GM23338 (cell line): ENCODE measurements at regions not wholly inside any gene's neighbourhood (a gene's known extent, or its start where the extent isn't known, plus 50 kb on each side); places are given as distances from the start of the nearest gene placed in this dataset.

ENCODE experiments used
- ATAC-seq: fragments of 200-7000 bp; cut with Tn5 transposase; 3 replicates; pipeline ENCODE4 v1.9.1; 2020
- DNase-seq: peaks from one replicate; pipeline ENCODE4 v3.0.0-alpha.2; 2015; ENCODE audit warnings: low spot score
- H2AFZ ChIP-seq: fragments of 200-600 bp; sonication (generic); 2 replicates; pipeline ENCODE4 v1.8.0; 2016; ENCODE audit warnings: antibody characterized with exemption, mild to moderate bottlenecking, moderate library complexity
- H3F3A ChIP-seq: fragments of 200-600 bp; sonication (generic); replicated peaks from 2 replicates; pipeline ENCODE4 v1.8.0; 2017; ENCODE audit warnings: antibody characterized with exemption, mixed run types, low read depth
- H3K27ac ChIP-seq: fragments of 200-600 bp; sonication (generic); 2 replicates; pipeline ENCODE4 v1.6.1; 2016; ENCODE audit warnings: low read depth
- H3K27me3 ChIP-seq: fragments of 200-600 bp; sonication (generic); 2 replicates; pipeline ENCODE4 v1.8.0; 2016; ENCODE audit warnings: mild to moderate bottlenecking, mixed run types, moderate library complexity; ENCODE audit not compliant: insufficient read depth
- H3K36me3 ChIP-seq: fragments of 200-600 bp; sonication (generic); 2 replicates; pipeline ENCODE4 v1.8.0; 2016; ENCODE audit warnings: mild to moderate bottlenecking; ENCODE audit not compliant: insufficient read depth
- H3K4me1 ChIP-seq: fragments of 200-600 bp; sonication (generic); 2 replicates; pipeline ENCODE4 v1.8.0; 2016; ENCODE audit warnings: mild to moderate bottlenecking, moderate library complexity; ENCODE audit not compliant: insufficient read depth
- H3K4me2 ChIP-seq: fragments of 200-600 bp; sonication (generic); 2 replicates; pipeline ENCODE4 v1.7.1; 2017; ENCODE audit warnings: mixed run types
- H3K4me3 ChIP-seq: fragments of 200-600 bp; sonication (generic); 2 replicates; pipeline ENCODE4 v1.6.1; 2016; ENCODE audit warnings: mixed run types
- H3K79me2 ChIP-seq: fragments of 200-600 bp; sonication (generic); replicated peaks from 2 replicates; pipeline ENCODE4 v1.8.0; 2017; ENCODE audit warnings: mild to moderate bottlenecking; ENCODE audit not compliant: insufficient read depth
- H3K9me2 ChIP-seq: fragments of 200-600 bp; sonication (generic); 2 replicates; pipeline ENCODE4 v1.8.0; 2017; ENCODE audit not compliant: insufficient read depth
- H4K20me1 ChIP-seq: fragments of 200-600 bp; sonication (generic); replicated peaks from 2 replicates; pipeline ENCODE4 v1.8.0; 2017; ENCODE audit warnings: mild to moderate bottlenecking; ENCODE audit not compliant: insufficient read depth
- H3K27ac Mint-ChIP-seq: 2 replicates; pipeline ENCODE4 v1.8.0; 2020; ENCODE audit warnings: inconsistent platforms, mild to moderate bottlenecking, moderate library complexity, mixed read lengths
- H3K27me3 Mint-ChIP-seq: 3 replicates; pipeline ENCODE4 v1.8.0; 2022; ENCODE audit warnings: low read depth, mild to moderate bottlenecking, moderate library complexity, mixed read lengths, inconsistent platforms; ENCODE audit not compliant: insufficient read depth, poor library complexity
- H3K36me3 Mint-ChIP-seq: 3 replicates; pipeline ENCODE4 v1.8.0; 2021; ENCODE audit warnings: low read depth, mild to moderate bottlenecking, inconsistent platforms, moderate library complexity, mixed read lengths
- H3K4me1 Mint-ChIP-seq: 3 replicates; pipeline ENCODE4 v1.8.0; 2020; ENCODE audit warnings: mild to moderate bottlenecking, inconsistent platforms, mixed read lengths
- H3K4me3 Mint-ChIP-seq: 3 replicates; pipeline ENCODE4 v1.8.0; 2021; ENCODE audit warnings: moderate library complexity, mild to moderate bottlenecking, inconsistent platforms, mixed read lengths
- H3K9me3 Mint-ChIP-seq: 3 replicates; pipeline ENCODE4 v1.8.0; 2020; ENCODE audit warnings: moderate library complexity, mild to moderate bottlenecking, inconsistent platforms, mixed read lengths
- EZH2phosphoT487 ChIP-seq: fragments of 200-600 bp; sonication (generic); IDR thresholded peaks from one replicate; pipeline ENCODE4 v1.8.1; 2018; ENCODE audit warnings: antibody characterized with exemption; ENCODE audit not compliant: unreplicated experiment
- JUNB ChIP-seq: IDR thresholded peaks from one replicate; pipeline ENCODE4 v1.6.1; 2016; ENCODE audit warnings: antibody characterized with exemption; ENCODE audit not compliant: unreplicated experiment
- NANOG ChIP-seq: IDR thresholded peaks from 2 replicates; pipeline ENCODE4 v1.6.1; 2016; ENCODE audit warnings: antibody characterized with exemption, borderline replicate concordance
- POLR2AphosphoS5 ChIP-seq: IDR thresholded peaks from 2 replicates; pipeline ENCODE4 v1.6.1; 2016; ENCODE audit warnings: antibody characterized with exemption, low read depth
- STAT1 ChIP-seq: IDR thresholded peaks from one replicate; pipeline ENCODE4 v1.6.1; 2016; ENCODE audit warnings: antibody characterized with exemption; ENCODE audit not compliant: unreplicated experiment
- ZNF114 ChIP-seq: fragments of 250-450 bp; sonication (Bioruptor Pico); IDR thresholded peaks from 2 replicates; pipeline ENCODE4 v1.5.0; 2020; ENCODE audit warnings: mild to moderate bottlenecking, moderate library complexity
- ZNF331 ChIP-seq: fragments of 250-450 bp; sonication (Bioruptor Pico); IDR thresholded peaks from 2 replicates; pipeline ENCODE4 v1.5.0; 2020; ENCODE audit warnings: low read depth, mild to moderate bottlenecking, moderate library complexity
- TF ChIP-seq, protein P1 (sequence below), 2 experiments: fragments of 200-600 bp in 1 of 2; sonication (generic) in 1 of 2; conservative IDR thresholded peaks; 2 replicates each; pipeline versions ENCODE4 v1.5.1 to v1.6.1; 2016 to 2017; ENCODE audit warnings: antibody characterized with exemption in 2 of 2, low read depth in 2 of 2, mild to moderate bottlenecking in 2 of 2, moderate library complexity in 1 of 2
- TF ChIP-seq, protein P2 (sequence below): IDR thresholded peaks from one replicate; pipeline ENCODE4 v1.6.1; 2018; ENCODE audit warnings: antibody characterized with exemption; ENCODE audit not compliant: unreplicated experiment
- TF ChIP-seq, protein P3 (sequence below): IDR thresholded peaks from 2 replicates; pipeline ENCODE4 v1.6.1; 2016; ENCODE audit warnings: antibody characterized with exemption
- TF ChIP-seq, protein P4 (sequence below): fragments of 250-450 bp; sonication (Bioruptor Pico); IDR thresholded peaks from 2 replicates; pipeline ENCODE4 v1.5.0; 2020; ENCODE audit warnings: mild to moderate bottlenecking, moderate library complexity

DNA sequence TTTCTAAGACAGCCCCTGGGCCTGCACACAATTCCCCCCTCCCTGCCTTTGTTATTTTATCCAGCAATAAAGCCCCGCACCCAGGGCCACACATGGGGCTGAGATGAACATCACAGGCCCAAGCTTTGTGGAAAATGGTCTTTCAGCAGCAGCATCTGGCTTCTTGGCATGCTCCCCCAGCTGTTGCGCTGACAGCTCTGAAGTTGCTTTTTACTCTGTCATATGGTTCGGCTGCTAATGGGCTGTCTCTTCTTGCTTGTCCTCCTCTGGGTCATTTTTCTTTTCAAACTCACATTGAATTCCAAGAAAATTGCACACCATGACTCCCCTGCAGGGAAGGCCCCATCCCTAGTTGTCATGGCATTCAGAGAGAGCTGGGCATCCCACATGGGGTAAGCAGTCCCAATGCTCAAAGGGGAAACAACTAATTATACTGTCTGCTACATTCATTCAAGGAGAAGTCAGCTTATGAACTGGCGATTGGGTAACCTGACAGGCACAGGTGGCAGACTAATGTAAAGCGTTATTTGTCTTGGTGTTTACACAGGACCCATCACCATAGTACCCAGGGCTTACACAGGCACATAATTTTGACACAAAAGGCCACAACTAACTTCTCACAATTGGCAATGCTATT lies 74.0 kb upstream of the CDKN3 start:
- Histone ChIP-seq H2AFZ (no peak overlapping the region), H3K4me2 (no peak overlapping the region), H3K27ac (no peak overlapping the region), H3F3A (no peaks in the 10 kb centered on the region), H3K9me2 (no peaks in the 10 kb centered on the region), H4K20me1 (no peaks in the 10 kb centered on the region), H3K79me2 (no peaks in the 10 kb centered on the region), H3K4me3 (no peak overlapping the region), H3K36me3 (no peaks in the 10 kb centered on the region), H3K27me3 (no peaks in the 10 kb centered on the region), H3K4me1 (no peaks in the 10 kb centered on the region)
- no peaks in the 10 kb centered on the region for H3K4me1 Mint-ChIP-seq
- no peak overlapping the region for H3K4me3 Mint-ChIP-seq
- TF ChIP-seq STAT1 (no peak), EZH2phosphoT487 (no peak), ZNF331 (CRISPR knock-in tag) (no peak), POLR2AphosphoS5 (no peak), NANOG (no peak), JUNB (no peak), ZNF114 (CRISPR knock-in tag) (no peak)
- TF ChIP-seq, protein P1, sequence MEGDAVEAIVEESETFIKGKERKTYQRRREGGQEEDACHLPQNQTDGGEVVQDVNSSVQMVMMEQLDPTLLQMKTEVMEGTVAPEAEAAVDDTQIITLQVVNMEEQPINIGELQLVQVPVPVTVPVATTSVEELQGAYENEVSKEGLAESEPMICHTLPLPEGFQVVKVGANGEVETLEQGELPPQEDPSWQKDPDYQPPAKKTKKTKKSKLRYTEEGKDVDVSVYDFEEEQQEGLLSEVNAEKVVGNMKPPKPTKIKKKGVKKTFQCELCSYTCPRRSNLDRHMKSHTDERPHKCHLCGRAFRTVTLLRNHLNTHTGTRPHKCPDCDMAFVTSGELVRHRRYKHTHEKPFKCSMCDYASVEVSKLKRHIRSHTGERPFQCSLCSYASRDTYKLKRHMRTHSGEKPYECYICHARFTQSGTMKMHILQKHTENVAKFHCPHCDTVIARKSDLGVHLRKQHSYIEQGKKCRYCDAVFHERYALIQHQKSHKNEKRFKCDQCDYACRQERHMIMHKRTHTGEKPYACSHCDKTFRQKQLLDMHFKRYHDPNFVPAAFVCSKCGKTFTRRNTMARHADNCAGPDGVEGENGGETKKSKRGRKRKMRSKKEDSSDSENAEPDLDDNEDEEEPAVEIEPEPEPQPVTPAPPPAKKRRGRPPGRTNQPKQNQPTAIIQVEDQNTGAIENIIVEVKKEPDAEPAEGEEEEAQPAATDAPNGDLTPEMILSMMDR (conservative IDR thresholded peaks at IDR 0.05; ENCODE audit: low read depth in 2 of 2): no peak
- TF ChIP-seq, protein P2, sequence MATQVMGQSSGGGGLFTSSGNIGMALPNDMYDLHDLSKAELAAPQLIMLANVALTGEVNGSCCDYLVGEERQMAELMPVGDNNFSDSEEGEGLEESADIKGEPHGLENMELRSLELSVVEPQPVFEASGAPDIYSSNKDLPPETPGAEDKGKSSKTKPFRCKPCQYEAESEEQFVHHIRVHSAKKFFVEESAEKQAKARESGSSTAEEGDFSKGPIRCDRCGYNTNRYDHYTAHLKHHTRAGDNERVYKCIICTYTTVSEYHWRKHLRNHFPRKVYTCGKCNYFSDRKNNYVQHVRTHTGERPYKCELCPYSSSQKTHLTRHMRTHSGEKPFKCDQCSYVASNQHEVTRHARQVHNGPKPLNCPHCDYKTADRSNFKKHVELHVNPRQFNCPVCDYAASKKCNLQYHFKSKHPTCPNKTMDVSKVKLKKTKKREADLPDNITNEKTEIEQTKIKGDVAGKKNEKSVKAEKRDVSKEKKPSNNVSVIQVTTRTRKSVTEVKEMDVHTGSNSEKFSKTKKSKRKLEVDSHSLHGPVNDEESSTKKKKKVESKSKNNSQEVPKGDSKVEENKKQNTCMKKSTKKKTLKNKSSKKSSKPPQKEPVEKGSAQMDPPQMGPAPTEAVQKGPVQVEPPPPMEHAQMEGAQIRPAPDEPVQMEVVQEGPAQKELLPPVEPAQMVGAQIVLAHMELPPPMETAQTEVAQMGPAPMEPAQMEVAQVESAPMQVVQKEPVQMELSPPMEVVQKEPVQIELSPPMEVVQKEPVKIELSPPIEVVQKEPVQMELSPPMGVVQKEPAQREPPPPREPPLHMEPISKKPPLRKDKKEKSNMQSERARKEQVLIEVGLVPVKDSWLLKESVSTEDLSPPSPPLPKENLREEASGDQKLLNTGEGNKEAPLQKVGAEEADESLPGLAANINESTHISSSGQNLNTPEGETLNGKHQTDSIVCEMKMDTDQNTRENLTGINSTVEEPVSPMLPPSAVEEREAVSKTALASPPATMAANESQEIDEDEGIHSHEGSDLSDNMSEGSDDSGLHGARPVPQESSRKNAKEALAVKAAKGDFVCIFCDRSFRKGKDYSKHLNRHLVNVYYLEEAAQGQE: no peak
- TF ChIP-seq, protein P3, sequence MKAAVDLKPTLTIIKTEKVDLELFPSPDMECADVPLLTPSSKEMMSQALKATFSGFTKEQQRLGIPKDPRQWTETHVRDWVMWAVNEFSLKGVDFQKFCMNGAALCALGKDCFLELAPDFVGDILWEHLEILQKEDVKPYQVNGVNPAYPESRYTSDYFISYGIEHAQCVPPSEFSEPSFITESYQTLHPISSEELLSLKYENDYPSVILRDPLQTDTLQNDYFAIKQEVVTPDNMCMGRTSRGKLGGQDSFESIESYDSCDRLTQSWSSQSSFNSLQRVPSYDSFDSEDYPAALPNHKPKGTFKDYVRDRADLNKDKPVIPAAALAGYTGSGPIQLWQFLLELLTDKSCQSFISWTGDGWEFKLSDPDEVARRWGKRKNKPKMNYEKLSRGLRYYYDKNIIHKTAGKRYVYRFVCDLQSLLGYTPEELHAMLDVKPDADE: no peak
- TF ChIP-seq, protein P4, sequence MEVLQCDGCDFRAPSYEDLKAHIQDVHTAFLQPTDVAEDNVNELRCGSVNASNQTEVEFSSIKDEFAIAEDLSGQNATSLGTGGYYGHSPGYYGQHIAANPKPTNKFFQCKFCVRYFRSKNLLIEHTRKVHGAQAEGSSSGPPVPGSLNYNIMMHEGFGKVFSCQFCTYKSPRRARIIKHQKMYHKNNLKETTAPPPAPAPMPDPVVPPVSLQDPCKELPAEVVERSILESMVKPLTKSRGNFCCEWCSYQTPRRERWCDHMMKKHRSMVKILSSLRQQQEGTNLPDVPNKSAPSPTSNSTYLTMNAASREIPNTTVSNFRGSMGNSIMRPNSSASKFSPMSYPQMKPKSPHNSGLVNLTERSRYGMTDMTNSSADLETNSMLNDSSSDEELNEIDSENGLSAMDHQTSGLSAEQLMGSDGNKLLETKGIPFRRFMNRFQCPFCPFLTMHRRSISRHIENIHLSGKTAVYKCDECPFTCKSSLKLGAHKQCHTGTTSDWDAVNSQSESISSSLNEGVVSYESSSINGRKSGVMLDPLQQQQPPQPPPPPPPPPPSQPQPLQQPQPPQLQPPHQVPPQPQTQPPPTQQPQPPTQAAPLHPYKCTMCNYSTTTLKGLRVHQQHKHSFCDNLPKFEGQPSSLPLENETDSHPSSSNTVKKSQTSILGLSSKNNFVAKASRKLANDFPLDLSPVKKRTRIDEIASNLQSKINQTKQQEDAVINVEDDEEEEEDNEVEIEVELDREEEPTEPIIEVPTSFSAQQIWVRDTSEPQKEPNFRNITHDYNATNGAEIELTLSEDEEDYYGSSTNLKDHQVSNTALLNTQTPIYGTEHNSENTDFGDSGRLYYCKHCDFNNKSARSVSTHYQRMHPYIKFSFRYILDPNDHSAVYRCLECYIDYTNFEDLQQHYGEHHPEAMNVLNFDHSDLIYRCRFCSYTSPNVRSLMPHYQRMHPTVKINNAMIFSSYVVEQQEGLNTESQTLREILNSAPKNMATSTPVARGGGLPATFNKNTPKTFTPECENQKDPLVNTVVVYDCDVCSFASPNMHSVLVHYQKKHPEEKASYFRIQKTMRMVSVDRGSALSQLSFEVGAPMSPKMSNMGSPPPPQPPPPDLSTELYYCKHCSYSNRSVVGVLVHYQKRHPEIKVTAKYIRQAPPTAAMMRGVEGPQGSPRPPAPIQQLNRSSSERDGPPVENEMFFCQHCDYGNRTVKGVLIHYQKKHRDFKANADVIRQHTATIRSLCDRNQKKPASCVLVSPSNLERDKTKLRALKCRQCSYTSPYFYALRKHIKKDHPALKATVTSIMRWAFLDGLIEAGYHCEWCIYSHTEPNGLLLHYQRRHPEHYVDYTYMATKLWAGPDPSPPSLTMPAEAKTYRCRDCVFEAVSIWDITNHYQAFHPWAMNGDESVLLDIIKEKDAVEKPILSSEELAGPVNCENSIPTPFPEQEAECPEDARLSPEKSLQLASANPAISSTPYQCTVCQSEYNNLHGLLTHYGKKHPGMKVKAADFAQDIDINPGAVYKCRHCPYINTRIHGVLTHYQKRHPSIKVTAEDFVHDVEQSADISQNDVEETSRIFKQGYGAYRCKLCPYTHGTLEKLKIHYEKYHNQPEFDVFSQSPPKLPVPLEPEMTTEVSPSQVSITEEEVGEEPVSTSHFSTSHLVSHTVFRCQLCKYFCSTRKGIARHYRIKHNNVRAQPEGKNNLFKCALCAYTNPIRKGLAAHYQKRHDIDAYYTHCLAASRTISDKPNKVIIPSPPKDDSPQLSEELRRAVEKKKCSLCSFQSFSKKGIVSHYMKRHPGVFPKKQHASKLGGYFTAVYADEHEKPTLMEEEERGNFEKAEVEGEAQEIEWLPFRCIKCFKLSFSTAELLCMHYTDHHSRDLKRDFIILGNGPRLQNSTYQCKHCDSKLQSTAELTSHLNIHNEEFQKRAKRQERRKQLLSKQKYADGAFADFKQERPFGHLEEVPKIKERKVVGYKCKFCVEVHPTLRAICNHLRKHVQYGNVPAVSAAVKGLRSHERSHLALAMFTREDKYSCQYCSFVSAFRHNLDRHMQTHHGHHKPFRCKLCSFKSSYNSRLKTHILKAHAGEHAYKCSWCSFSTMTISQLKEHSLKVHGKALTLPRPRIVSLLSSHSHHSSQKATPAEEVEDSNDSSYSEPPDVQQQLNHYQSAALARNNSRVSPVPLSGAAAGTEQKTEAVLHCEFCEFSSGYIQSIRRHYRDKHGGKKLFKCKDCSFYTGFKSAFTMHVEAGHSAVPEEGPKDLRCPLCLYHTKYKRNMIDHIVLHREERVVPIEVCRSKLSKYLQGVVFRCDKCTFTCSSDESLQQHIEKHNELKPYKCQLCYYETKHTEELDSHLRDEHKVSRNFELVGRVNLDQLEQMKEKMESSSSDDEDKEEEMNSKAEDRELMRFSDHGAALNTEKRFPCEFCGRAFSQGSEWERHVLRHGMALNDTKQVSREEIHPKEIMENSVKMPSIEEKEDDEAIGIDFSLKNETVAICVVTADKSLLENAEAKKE (CRISPR knock-in tag): no peak
- no peak for ATAC-seq
- DNase-seq: no peak
- H3K36me3 Mint-ChIP-seq: no peaks in the 10 kb centered on the region
- no peaks in the 10 kb centered on the region for H3K9me3 Mint-ChIP-seq
- H3K27me3 Mint-ChIP-seq: peaks cover 2% of the 10 kb centered on the region
- H3K27ac Mint-ChIP-seq: no peak overlapping the region
